ENCODE measurements at regions not wholly inside any gene's neighbourhood (a gene's known extent, or its start where the extent isn't known, plus 50 kb on each side); places are given as distances from the start of the nearest gene placed in this dataset.

DNA sequence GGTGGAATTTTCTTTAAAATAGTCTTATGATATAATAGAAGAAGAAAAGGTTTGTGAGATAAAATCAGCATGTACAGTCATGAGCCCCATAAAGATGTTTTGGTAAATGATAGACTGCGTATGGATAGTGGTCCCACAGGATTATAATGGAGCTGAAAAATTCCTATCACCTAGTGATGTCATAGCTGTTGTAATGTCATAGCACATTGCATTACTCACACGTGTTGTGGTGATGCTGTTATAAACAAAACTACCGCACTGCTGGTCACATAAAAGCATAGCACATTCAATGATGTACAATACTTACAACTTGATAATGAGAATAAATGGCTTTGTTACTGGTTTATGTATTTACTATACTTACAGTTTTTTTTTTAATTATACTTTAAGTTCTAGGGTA, 715.2 kb upstream of the HTR2C start (continued):
- TF ChIP-seq, protein P1, sequence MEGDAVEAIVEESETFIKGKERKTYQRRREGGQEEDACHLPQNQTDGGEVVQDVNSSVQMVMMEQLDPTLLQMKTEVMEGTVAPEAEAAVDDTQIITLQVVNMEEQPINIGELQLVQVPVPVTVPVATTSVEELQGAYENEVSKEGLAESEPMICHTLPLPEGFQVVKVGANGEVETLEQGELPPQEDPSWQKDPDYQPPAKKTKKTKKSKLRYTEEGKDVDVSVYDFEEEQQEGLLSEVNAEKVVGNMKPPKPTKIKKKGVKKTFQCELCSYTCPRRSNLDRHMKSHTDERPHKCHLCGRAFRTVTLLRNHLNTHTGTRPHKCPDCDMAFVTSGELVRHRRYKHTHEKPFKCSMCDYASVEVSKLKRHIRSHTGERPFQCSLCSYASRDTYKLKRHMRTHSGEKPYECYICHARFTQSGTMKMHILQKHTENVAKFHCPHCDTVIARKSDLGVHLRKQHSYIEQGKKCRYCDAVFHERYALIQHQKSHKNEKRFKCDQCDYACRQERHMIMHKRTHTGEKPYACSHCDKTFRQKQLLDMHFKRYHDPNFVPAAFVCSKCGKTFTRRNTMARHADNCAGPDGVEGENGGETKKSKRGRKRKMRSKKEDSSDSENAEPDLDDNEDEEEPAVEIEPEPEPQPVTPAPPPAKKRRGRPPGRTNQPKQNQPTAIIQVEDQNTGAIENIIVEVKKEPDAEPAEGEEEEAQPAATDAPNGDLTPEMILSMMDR (conservative IDR thresholded peaks at IDR 0.05; ENCODE audit: low read depth in 2 of 2), result no peak

DNA sequence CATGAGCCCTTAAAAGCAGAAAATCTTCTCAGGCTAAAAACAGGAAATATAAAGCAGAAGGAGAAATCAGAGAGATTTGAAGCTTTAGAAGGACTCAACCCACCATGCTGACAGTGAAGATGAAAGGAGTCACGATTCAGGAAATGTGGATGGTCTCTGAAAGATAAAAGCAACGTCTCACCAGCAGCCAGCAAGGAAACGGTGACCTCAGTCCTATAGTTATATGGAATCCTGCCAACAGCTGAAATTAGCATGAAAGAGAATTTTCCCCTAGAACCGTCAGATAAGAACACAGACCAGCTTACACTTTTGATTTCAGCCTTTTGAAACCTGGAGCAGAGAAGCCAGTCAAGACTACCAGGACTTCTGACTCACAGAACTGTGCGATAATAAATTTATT, 715.7 kb upstream of the HTR2C start:
- peaks cover 6% of the 10 kb centered on the region; the same call in 2 of the 3 replicates for H3K9me3 Mint-ChIP-seq
- no peak overlapping the region for H2AFZ ChIP-seq
- H3K4me2 ChIP-seq, result no peak overlapping the region
- no peaks in the 10 kb centered on the region for H3K9me2 ChIP-seq (ENCODE audit: insufficient read depth)
- no peaks in the 10 kb centered on the region for H4K20me1 ChIP-seq (replicated peaks; ENCODE audit: insufficient read depth)
- no peaks in the 10 kb centered on the region for H3K4me1 ChIP-seq (ENCODE audit: insufficient read depth)
- H3K4me3 Mint-ChIP-seq, result no peak overlapping the region
- no peaks in the 10 kb centered on the region for H3K27me3 ChIP-seq (ENCODE audit: insufficient read depth)
- H3K27me3 Mint-ChIP-seq (ENCODE audit: insufficient read depth, low read depth, poor library complexity), result no peaks in the 10 kb centered on the region
- no peak overlapping the region for H3K27ac ChIP-seq (ENCODE audit: low read depth)
- TF ChIP-seq ZNF114 (CRISPR knock-in tag; IDR thresholded peaks at IDR 0.05) (no peak), POLR2AphosphoS5 (IDR thresholded peaks at IDR 0.05; ENCODE audit: low read depth) (no peak), EZH2phosphoT487 (IDR thresholded peaks at IDR 0.05; ENCODE audit: unreplicated experiment) (no peak), NANOG (IDR thresholded peaks at IDR 0.05; ENCODE audit: borderline replicate concordance) (no peak), JUNB (IDR thresholded peaks at IDR 0.05; ENCODE audit: unreplicated experiment) (no peak), STAT1 (IDR thresholded peaks at IDR 0.05; ENCODE audit: unreplicated experiment) (no peak), EZH2 (IDR thresholded peaks at IDR 0.05; ENCODE audit: low read depth, unreplicated experiment) (no peak), ZNF331 (CRISPR knock-in tag; IDR thresholded peaks at IDR 0.05; ENCODE audit: low read depth) (no peak)
- TF ChIP-seq, protein P2, sequence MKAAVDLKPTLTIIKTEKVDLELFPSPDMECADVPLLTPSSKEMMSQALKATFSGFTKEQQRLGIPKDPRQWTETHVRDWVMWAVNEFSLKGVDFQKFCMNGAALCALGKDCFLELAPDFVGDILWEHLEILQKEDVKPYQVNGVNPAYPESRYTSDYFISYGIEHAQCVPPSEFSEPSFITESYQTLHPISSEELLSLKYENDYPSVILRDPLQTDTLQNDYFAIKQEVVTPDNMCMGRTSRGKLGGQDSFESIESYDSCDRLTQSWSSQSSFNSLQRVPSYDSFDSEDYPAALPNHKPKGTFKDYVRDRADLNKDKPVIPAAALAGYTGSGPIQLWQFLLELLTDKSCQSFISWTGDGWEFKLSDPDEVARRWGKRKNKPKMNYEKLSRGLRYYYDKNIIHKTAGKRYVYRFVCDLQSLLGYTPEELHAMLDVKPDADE (IDR thresholded peaks at IDR 0.05), result no peak
- TF ChIP-seq, protein P3, sequence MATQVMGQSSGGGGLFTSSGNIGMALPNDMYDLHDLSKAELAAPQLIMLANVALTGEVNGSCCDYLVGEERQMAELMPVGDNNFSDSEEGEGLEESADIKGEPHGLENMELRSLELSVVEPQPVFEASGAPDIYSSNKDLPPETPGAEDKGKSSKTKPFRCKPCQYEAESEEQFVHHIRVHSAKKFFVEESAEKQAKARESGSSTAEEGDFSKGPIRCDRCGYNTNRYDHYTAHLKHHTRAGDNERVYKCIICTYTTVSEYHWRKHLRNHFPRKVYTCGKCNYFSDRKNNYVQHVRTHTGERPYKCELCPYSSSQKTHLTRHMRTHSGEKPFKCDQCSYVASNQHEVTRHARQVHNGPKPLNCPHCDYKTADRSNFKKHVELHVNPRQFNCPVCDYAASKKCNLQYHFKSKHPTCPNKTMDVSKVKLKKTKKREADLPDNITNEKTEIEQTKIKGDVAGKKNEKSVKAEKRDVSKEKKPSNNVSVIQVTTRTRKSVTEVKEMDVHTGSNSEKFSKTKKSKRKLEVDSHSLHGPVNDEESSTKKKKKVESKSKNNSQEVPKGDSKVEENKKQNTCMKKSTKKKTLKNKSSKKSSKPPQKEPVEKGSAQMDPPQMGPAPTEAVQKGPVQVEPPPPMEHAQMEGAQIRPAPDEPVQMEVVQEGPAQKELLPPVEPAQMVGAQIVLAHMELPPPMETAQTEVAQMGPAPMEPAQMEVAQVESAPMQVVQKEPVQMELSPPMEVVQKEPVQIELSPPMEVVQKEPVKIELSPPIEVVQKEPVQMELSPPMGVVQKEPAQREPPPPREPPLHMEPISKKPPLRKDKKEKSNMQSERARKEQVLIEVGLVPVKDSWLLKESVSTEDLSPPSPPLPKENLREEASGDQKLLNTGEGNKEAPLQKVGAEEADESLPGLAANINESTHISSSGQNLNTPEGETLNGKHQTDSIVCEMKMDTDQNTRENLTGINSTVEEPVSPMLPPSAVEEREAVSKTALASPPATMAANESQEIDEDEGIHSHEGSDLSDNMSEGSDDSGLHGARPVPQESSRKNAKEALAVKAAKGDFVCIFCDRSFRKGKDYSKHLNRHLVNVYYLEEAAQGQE (IDR thresholded peaks at IDR 0.05; ENCODE audit: unreplicated experiment), result no peak
- TF ChIP-seq, protein P4, sequence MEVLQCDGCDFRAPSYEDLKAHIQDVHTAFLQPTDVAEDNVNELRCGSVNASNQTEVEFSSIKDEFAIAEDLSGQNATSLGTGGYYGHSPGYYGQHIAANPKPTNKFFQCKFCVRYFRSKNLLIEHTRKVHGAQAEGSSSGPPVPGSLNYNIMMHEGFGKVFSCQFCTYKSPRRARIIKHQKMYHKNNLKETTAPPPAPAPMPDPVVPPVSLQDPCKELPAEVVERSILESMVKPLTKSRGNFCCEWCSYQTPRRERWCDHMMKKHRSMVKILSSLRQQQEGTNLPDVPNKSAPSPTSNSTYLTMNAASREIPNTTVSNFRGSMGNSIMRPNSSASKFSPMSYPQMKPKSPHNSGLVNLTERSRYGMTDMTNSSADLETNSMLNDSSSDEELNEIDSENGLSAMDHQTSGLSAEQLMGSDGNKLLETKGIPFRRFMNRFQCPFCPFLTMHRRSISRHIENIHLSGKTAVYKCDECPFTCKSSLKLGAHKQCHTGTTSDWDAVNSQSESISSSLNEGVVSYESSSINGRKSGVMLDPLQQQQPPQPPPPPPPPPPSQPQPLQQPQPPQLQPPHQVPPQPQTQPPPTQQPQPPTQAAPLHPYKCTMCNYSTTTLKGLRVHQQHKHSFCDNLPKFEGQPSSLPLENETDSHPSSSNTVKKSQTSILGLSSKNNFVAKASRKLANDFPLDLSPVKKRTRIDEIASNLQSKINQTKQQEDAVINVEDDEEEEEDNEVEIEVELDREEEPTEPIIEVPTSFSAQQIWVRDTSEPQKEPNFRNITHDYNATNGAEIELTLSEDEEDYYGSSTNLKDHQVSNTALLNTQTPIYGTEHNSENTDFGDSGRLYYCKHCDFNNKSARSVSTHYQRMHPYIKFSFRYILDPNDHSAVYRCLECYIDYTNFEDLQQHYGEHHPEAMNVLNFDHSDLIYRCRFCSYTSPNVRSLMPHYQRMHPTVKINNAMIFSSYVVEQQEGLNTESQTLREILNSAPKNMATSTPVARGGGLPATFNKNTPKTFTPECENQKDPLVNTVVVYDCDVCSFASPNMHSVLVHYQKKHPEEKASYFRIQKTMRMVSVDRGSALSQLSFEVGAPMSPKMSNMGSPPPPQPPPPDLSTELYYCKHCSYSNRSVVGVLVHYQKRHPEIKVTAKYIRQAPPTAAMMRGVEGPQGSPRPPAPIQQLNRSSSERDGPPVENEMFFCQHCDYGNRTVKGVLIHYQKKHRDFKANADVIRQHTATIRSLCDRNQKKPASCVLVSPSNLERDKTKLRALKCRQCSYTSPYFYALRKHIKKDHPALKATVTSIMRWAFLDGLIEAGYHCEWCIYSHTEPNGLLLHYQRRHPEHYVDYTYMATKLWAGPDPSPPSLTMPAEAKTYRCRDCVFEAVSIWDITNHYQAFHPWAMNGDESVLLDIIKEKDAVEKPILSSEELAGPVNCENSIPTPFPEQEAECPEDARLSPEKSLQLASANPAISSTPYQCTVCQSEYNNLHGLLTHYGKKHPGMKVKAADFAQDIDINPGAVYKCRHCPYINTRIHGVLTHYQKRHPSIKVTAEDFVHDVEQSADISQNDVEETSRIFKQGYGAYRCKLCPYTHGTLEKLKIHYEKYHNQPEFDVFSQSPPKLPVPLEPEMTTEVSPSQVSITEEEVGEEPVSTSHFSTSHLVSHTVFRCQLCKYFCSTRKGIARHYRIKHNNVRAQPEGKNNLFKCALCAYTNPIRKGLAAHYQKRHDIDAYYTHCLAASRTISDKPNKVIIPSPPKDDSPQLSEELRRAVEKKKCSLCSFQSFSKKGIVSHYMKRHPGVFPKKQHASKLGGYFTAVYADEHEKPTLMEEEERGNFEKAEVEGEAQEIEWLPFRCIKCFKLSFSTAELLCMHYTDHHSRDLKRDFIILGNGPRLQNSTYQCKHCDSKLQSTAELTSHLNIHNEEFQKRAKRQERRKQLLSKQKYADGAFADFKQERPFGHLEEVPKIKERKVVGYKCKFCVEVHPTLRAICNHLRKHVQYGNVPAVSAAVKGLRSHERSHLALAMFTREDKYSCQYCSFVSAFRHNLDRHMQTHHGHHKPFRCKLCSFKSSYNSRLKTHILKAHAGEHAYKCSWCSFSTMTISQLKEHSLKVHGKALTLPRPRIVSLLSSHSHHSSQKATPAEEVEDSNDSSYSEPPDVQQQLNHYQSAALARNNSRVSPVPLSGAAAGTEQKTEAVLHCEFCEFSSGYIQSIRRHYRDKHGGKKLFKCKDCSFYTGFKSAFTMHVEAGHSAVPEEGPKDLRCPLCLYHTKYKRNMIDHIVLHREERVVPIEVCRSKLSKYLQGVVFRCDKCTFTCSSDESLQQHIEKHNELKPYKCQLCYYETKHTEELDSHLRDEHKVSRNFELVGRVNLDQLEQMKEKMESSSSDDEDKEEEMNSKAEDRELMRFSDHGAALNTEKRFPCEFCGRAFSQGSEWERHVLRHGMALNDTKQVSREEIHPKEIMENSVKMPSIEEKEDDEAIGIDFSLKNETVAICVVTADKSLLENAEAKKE (CRISPR knock-in tag; IDR thresholded peaks at IDR 0.05), result no peak
- no peaks in the 10 kb centered on the region for H3K36me3 ChIP-seq (ENCODE audit: insufficient read depth)
- no peaks in the 10 kb centered on the region for H3K79me2 ChIP-seq (replicated peaks; ENCODE audit: insufficient read depth)
- DNase-seq (ENCODE audit: low spot score) (peak; percentile 1), ATAC-seq (no peak)
- no peaks in the 10 kb centered on the region for H3F3A ChIP-seq (replicated peaks; ENCODE audit: low read depth)
- no peak overlapping the region for H3K4me3 ChIP-seq
- H3K27ac Mint-ChIP-seq, result no peak overlapping the region
- H3K4me1 Mint-ChIP-seq, result peaks cover 6% of the 10 kb centered on the region; the same call in 2 of the 3 replicates
- peaks cover 12% of the 10 kb centered on the region; the same call in 2 of the 3 replicates for H3K36me3 Mint-ChIP-seq (ENCODE audit: low read depth)

Measured in GM23338 (cell line).